Esophagus squamous epithelium (tissue), 4 donors: ENCODE measurements at regions not wholly inside any gene's neighbourhood (a gene's known extent, or its start where the extent isn't known, plus 50 kb on each side); places are given as distances from the start of the nearest gene placed in this dataset.

Experiments
- CTCF ChIP-seq, 6 experiments: fragments of 450-650 bp in 4 of 6; fragments of 200-600 bp in 2 of 6; sonication (generic) in 2 of 6; IDR thresholded peaks; one replicate each; pipeline ENCODE4 v1.5.1; 2016 to 2019; ENCODE audit warnings: antibody characterized with exemption in 6 of 6, mild to moderate bottlenecking in 4 of 6, moderate library complexity in 4 of 6
- POLR2A ChIP-seq, 4 donors: fragments of 450-650 bp; IDR thresholded peaks; one replicate each; pipeline ENCODE4 v1.6.1; 2017; ENCODE audit warnings: antibody characterized with exemption in 4 of 4, mild to moderate bottlenecking in 4 of 4, moderate library complexity in 3 of 4

- TF ChIP-seq CTCF (IDR thresholded peaks at IDR 0.05) (no peak), POLR2A (IDR thresholded peaks at IDR 0.05) (peak in 2 of 4 donors; percentile 36 to 44)
Observed at GRCh38 chr2:9753665-9754531, 89.4 kb upstream of the TAF1B start.
